Panc1 (cell line): ENCODE measurements at regions not wholly inside any gene's neighbourhood (a gene's known extent, or its start where the extent isn't known, plus 50 kb on each side); places are given as distances from the start of the nearest gene placed in this dataset.

Experiments used
- ATAC-seq: fragments of 200-7000 bp; cut with Tn5 transposase; 2 replicates; pipeline ENCODE4 v1.9.1; 2020; ENCODE audit warnings: mild to moderate bottlenecking, moderate library complexity
- BruUV-seq: library from RNA; stranded (reverse); fragments of 400-500 nt; replicated peaks from 2 replicates; lab custom pipeline; 2021; lab: Mats Ljungman, UMichigan
- CTCF ChIA-PET: fragments of 300-600 bp; sonication (Branson Sonifier 250); formaldehyde crosslinking; loops from one replicate; lab custom pipeline; 2022; ENCODE audit warnings: antibody characterized with exemption; lab: Charles Lee
- POLR2A ChIA-PET: fragments of 300-600 bp; sonication (Branson Sonifier 250); formaldehyde crosslinking; loops from one replicate; lab custom pipeline; 2022; ENCODE audit warnings: antibody characterized with exemption; lab: Charles Lee
- DNase-seq: peaks from one replicate; pipeline ENCODE4 v3.0.0-alpha.2; 2010; ENCODE audit warnings: low read depth, low spot score
- H3K27ac ChIP-seq: 2 replicates; pipeline ENCODE4 v1.5.1; 2011; ENCODE audit warnings: mild to moderate bottlenecking, low read length, inconsistent platforms
- H3K27me3 ChIP-seq: fragments of 200-500 bp; sonication (Bioruptor generic); 2 replicates; pipeline ENCODE4 v1.6.0; 2014; ENCODE audit warnings: low read length, inconsistent platforms; ENCODE audit not compliant: control insufficient read depth, insufficient read depth
- H3K36me3 ChIP-seq: fragments of 200-500 bp; sonication (Bioruptor generic); 2 replicates; pipeline ENCODE4 v1.5.1; 2014; ENCODE audit warnings: inconsistent platforms, mild to moderate bottlenecking, low read length, moderate library complexity; ENCODE audit not compliant: control insufficient read depth, insufficient read depth
- H3K4me1 ChIP-seq: 2 replicates; pipeline ENCODE4 v1.5.1; 2011; ENCODE audit warnings: inconsistent platforms, mild to moderate bottlenecking, low read length, moderate library complexity; ENCODE audit not compliant: control insufficient read depth, insufficient read depth
- H3K4me3 ChIP-seq, 2 experiments: 2 replicates each; pipeline ENCODE4 v1.5.1; 2011 to 2012; ENCODE audit warnings: low read depth in 2 of 2, low read length in 2 of 2, mild to moderate bottlenecking in 2 of 2, inconsistent platforms in 1 of 2, moderate library complexity in 1 of 2
- H3K9me3 ChIP-seq: fragments of 200-500 bp; sonication (Bioruptor generic); 2 replicates; pipeline ENCODE4 v1.5.1; 2014; ENCODE audit warnings: low read depth, mild to moderate bottlenecking, inconsistent platforms, low read length, moderate library complexity; ENCODE audit not compliant: control insufficient read depth, insufficient read depth
- POLR2AphosphoS5 ChIP-seq: IDR thresholded peaks from 2 replicates; pipeline ENCODE4 v1.6.1; 2012; ENCODE audit warnings: mild to moderate bottlenecking, low read depth, low read length, moderate library complexity
- SIN3A ChIP-seq: IDR thresholded peaks from 2 replicates; pipeline ENCODE4 v1.6.1; 2012; ENCODE audit warnings: low read depth, mild to moderate bottlenecking, low read length, moderate library complexity, borderline replicate concordance; ENCODE audit not compliant: insufficient read depth
- TCF7L2 ChIP-seq: IDR thresholded peaks from 2 replicates; pipeline ENCODE4 v1.6.1; 2011; ENCODE audit warnings: mild to moderate bottlenecking, low read depth, low read length, inconsistent platforms
- in situ Hi-C: cut with HindIII; loops from 2 replicates; pipeline ENCODE4 v1.10.0; 2016; ENCODE audit warnings: low sequenced_read_pairs, low pct_unique_long_range_greater_than_20kb
- intact Hi-C: fragments of 100-400 bp; cut with micrococcal nuclease; formaldehyde crosslinking; loops from one replicate; pipeline ENCODE4 v1.10.0; 2022; ENCODE audit not compliant: unreplicated experiment
- TF ChIP-seq, protein P1 (sequence below): fragments of 450-650 bp; IDR thresholded peaks from 2 replicates; pipeline ENCODE4 v1.5.1; 2017; ENCODE audit warnings: mild to moderate bottlenecking
- TF ChIP-seq, protein P2 (sequence below), 2 experiments: IDR thresholded peaks; 2 replicates each; pipeline ENCODE4 v1.6.1; 2011 to 2012; ENCODE audit warnings: low read depth in 2 of 2, control low read depth in 1 of 2, low read length in 1 of 2, mild to moderate bottlenecking in 1 of 2, moderate library complexity in 1 of 2; ENCODE audit not compliant: insufficient read depth in 1 of 2

DNA sequence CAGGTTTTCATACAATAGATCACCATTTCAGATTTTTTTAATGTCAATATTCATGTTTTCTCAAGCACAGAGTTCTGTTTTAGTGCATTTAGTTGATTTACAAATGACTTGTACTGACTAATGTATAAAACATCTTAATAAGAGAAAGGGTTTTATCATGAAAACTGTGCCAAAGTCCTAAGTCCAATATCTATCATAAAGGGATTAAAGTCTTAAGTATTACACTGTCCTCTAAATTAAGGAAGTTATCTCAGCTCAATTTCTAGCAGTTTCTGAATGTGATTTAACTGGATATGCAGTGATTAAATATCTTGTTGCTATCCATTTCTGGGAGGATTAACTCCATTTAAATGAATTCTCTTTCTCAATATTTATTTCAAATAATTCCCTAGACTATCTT is 381.1 kb upstream of the CNTN4 start:
- intact Hi-C loops = no loop called here
- Histone ChIP-seq H3K9me3 (no peaks in the 10 kb centered on the region), H3K27me3 (no peaks in the 10 kb centered on the region), H3K27ac (no peak overlapping the region), H3K4me1 (no peaks in the 10 kb centered on the region), H3K4me3 (no peak overlapping the region), H3K36me3 (no peaks in the 10 kb centered on the region)
- BruUV-seq = no TSS peak
- DNase-seq = no peak
- ChIA-PET CTCF (no interaction called here), POLR2A (no interaction called here)
- in situ Hi-C loops = no loop called here
- no peak for ATAC-seq
- TF ChIP-seq, protein P1, sequence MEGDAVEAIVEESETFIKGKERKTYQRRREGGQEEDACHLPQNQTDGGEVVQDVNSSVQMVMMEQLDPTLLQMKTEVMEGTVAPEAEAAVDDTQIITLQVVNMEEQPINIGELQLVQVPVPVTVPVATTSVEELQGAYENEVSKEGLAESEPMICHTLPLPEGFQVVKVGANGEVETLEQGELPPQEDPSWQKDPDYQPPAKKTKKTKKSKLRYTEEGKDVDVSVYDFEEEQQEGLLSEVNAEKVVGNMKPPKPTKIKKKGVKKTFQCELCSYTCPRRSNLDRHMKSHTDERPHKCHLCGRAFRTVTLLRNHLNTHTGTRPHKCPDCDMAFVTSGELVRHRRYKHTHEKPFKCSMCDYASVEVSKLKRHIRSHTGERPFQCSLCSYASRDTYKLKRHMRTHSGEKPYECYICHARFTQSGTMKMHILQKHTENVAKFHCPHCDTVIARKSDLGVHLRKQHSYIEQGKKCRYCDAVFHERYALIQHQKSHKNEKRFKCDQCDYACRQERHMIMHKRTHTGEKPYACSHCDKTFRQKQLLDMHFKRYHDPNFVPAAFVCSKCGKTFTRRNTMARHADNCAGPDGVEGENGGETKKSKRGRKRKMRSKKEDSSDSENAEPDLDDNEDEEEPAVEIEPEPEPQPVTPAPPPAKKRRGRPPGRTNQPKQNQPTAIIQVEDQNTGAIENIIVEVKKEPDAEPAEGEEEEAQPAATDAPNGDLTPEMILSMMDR = no peak
- TF ChIP-seq TCF7L2 (no peak), POLR2AphosphoS5 (no peak), SIN3A (no peak)
- TF ChIP-seq, protein P2, sequence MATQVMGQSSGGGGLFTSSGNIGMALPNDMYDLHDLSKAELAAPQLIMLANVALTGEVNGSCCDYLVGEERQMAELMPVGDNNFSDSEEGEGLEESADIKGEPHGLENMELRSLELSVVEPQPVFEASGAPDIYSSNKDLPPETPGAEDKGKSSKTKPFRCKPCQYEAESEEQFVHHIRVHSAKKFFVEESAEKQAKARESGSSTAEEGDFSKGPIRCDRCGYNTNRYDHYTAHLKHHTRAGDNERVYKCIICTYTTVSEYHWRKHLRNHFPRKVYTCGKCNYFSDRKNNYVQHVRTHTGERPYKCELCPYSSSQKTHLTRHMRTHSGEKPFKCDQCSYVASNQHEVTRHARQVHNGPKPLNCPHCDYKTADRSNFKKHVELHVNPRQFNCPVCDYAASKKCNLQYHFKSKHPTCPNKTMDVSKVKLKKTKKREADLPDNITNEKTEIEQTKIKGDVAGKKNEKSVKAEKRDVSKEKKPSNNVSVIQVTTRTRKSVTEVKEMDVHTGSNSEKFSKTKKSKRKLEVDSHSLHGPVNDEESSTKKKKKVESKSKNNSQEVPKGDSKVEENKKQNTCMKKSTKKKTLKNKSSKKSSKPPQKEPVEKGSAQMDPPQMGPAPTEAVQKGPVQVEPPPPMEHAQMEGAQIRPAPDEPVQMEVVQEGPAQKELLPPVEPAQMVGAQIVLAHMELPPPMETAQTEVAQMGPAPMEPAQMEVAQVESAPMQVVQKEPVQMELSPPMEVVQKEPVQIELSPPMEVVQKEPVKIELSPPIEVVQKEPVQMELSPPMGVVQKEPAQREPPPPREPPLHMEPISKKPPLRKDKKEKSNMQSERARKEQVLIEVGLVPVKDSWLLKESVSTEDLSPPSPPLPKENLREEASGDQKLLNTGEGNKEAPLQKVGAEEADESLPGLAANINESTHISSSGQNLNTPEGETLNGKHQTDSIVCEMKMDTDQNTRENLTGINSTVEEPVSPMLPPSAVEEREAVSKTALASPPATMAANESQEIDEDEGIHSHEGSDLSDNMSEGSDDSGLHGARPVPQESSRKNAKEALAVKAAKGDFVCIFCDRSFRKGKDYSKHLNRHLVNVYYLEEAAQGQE (IDR thresholded peaks at IDR 0.05; ENCODE audit: insufficient read depth in 1 of 2, low read depth in 2 of 2, low read length in 1 of 2) = no peak

DNA sequence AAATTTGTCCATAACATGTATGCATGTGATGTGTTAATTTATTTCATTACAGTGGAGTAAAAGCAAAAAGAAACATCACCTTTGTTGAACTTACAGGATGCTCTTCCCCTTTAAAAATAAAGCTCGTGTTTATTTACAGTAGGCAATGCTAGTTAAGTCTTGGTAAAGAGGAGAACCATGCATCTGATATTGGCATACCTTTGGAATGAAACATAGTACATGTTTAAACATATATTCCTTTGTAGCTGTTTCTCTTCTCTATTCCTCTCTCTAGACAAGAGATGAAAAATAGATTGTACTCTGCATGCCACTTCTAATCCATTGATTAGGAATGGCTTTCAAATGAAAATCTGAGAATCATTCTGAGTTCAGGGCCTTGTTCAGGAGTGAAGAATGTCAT is 374.9 kb upstream of the CNTN4 start:
- no peaks in the 10 kb centered on the region for H3K4me1 ChIP-seq
- ATAC-seq = no peak
- no peaks in the 10 kb centered on the region for H3K27me3 ChIP-seq
- ChIA-PET POLR2A (no interaction called here), CTCF (no interaction called here)
- no TSS peak for BruUV-seq
- TF ChIP-seq, protein P1 = no peak
- TF ChIP-seq, protein P2 (IDR thresholded peaks at IDR 0.05; ENCODE audit: insufficient read depth in 1 of 2, low read depth in 2 of 2, low read length in 1 of 2) = no peak
- no peak for TF ChIP-seq TCF7L2
- TF ChIP-seq POLR2AphosphoS5 = no peak
- no peak for TF ChIP-seq SIN3A
- in situ Hi-C loops (no loop called here), intact Hi-C loops (no loop called here)
- H3K9me3 ChIP-seq = no peaks in the 10 kb centered on the region
- H3K4me3 ChIP-seq = no peak overlapping the region
- no peak overlapping the region for H3K27ac ChIP-seq
- DNase-seq = no peak
- no peaks in the 10 kb centered on the region for H3K36me3 ChIP-seq
